ENCODE measurements at regions not wholly inside any gene's neighbourhood (a gene's known extent, or its start where the extent isn't known, plus 50 kb on each side); places are given as distances from the start of the nearest gene placed in this dataset.

DNA sequence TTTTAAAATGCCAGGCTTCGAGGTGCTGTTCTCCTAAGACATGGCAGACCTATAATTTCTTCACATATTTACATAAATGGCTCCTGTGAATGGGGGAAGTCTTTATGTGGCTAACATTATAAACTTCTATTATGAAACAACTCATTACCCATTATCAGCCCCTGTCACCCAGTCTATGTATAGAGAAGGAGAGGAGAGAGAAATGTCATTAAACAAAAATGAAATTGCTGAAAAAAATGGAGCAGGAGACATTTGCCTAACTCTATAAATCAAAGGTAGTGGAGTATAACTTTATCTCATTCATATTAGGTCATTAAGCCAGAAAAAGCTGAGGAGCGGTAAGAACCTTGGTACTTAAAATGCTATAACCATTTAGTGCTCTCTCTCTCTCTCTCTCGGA is 71.9 kb upstream of the KRR1 start:
- no peaks in the 10 kb centered on the region for H3K9me3 ChIP-seq (ENCODE audit: control insufficient read depth in 1 of 2, low read length in 2 of 2)
- no peak overlapping the region for H3K9ac ChIP-seq (ENCODE audit: low read depth in 1 of 2, low read length in 2 of 2)
- H3K27me3 ChIP-seq (ENCODE audit: control insufficient read depth in 1 of 2, insufficient read depth in 2 of 2, low read length in 2 of 2): no peaks in the 10 kb centered on the region
- no peak overlapping the region for H3K4me3 ChIP-seq (ENCODE audit: low read depth in 1 of 2, low read length in 2 of 2)
- no peaks in the 10 kb centered on the region for H3K4me1 ChIP-seq (ENCODE audit: control insufficient read depth in 1 of 2, insufficient read depth in 2 of 2, low read length in 2 of 2)
- H3K36me3 ChIP-seq (ENCODE audit: control insufficient read depth in 1 of 2, insufficient read depth in 2 of 2, low read length in 2 of 2): no peaks in the 10 kb centered on the region
- H3K27ac ChIP-seq (ENCODE audit: low read depth, low read length): no peak overlapping the region

GRCh38 chr12:75581515-75581914 is 70.1 kb upstream of the KRR1 start:
- H3K9ac ChIP-seq (ENCODE audit: low read depth in 1 of 2, low read length in 2 of 2): no peak overlapping the region
- H3K27ac ChIP-seq (ENCODE audit: low read depth, low read length): no peak overlapping the region
- no peaks in the 10 kb centered on the region for H3K9me3 ChIP-seq (ENCODE audit: control insufficient read depth in 1 of 2, low read length in 2 of 2)
- no peaks in the 10 kb centered on the region for H3K27me3 ChIP-seq (ENCODE audit: control insufficient read depth in 1 of 2, insufficient read depth in 2 of 2, low read length in 2 of 2)
- no peak overlapping the region for H3K4me3 ChIP-seq (ENCODE audit: low read depth in 1 of 2, low read length in 2 of 2)
- H3K4me1 ChIP-seq (ENCODE audit: control insufficient read depth in 1 of 2, insufficient read depth in 2 of 2, low read length in 2 of 2): no peaks in the 10 kb centered on the region
- H3K36me3 ChIP-seq (ENCODE audit: control insufficient read depth in 1 of 2, insufficient read depth in 2 of 2, low read length in 2 of 2): no peaks in the 10 kb centered on the region

- Histone ChIP-seq H3K4me1 (ENCODE audit: control insufficient read depth in 1 of 2, insufficient read depth in 2 of 2, low read length in 2 of 2) (no peaks in the 10 kb centered on the region), H3K9ac (ENCODE audit: low read depth in 1 of 2, low read length in 2 of 2) (no peak overlapping the region), H3K9me3 (ENCODE audit: control insufficient read depth in 1 of 2, low read length in 2 of 2) (no peaks in the 10 kb centered on the region), H3K36me3 (ENCODE audit: control insufficient read depth in 1 of 2, insufficient read depth in 2 of 2, low read length in 2 of 2) (no peaks in the 10 kb centered on the region), H3K27ac (ENCODE audit: low read depth, low read length) (no peak overlapping the region), H3K4me3 (ENCODE audit: low read depth in 1 of 2, low read length in 2 of 2) (no peak overlapping the region), H3K27me3 (ENCODE audit: control insufficient read depth in 1 of 2, insufficient read depth in 2 of 2, low read length in 2 of 2) (no peaks in the 10 kb centered on the region)
These were observed 68.1 kb upstream of the KRR1 start for GRCh38 chr12:75579552-75579951.

DNA sequence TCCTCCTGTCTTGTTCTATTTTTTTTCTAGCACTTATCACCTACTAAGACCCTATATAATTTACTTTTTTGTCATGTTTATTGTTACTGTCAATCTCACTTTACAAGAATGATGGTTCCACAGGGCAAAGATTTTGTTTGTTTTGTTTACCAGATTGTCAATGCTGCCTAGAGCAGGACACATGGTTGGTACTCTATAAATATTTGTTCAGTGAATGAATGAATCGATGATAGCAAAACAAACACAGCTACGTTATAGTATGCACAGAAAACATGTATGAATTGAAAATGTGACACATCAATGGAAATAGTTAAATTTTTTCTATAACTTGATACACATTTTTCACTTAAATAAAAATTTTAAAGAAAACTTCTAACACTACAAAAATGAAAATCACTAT is 67.1 kb upstream of the KRR1 start:
- H3K36me3 ChIP-seq (ENCODE audit: control insufficient read depth in 1 of 2, insufficient read depth in 2 of 2, low read length in 2 of 2): no peaks in the 10 kb centered on the region
- no peak overlapping the region for H3K4me3 ChIP-seq (ENCODE audit: low read depth in 1 of 2, low read length in 2 of 2)
- no peaks in the 10 kb centered on the region for H3K9me3 ChIP-seq (ENCODE audit: control insufficient read depth in 1 of 2, low read length in 2 of 2)
- no peak overlapping the region for H3K9ac ChIP-seq (ENCODE audit: low read depth in 1 of 2, low read length in 2 of 2)
- no peaks in the 10 kb centered on the region for H3K27me3 ChIP-seq (ENCODE audit: control insufficient read depth in 1 of 2, insufficient read depth in 2 of 2, low read length in 2 of 2)
- H3K27ac ChIP-seq (ENCODE audit: low read depth, low read length): no peak overlapping the region
- H3K4me1 ChIP-seq (ENCODE audit: control insufficient read depth in 1 of 2, insufficient read depth in 2 of 2, low read length in 2 of 2): no peaks in the 10 kb centered on the region

GRCh38 chr12:75577812-75578211 is 66.4 kb upstream of the KRR1 start:
- Histone ChIP-seq H3K27ac (ENCODE audit: low read depth, low read length) (no peak overlapping the region), H3K9ac (ENCODE audit: low read depth in 1 of 2, low read length in 2 of 2) (no peak overlapping the region), H3K36me3 (ENCODE audit: control insufficient read depth in 1 of 2, insufficient read depth in 2 of 2, low read length in 2 of 2) (no peaks in the 10 kb centered on the region), H3K4me3 (ENCODE audit: low read depth in 1 of 2, low read length in 2 of 2) (no peak overlapping the region), H3K4me1 (ENCODE audit: control insufficient read depth in 1 of 2, insufficient read depth in 2 of 2, low read length in 2 of 2) (no peaks in the 10 kb centered on the region), H3K27me3 (ENCODE audit: control insufficient read depth in 1 of 2, insufficient read depth in 2 of 2, low read length in 2 of 2) (no peaks in the 10 kb centered on the region), H3K9me3 (ENCODE audit: control insufficient read depth in 1 of 2, low read length in 2 of 2) (no peaks in the 10 kb centered on the region)

DNA sequence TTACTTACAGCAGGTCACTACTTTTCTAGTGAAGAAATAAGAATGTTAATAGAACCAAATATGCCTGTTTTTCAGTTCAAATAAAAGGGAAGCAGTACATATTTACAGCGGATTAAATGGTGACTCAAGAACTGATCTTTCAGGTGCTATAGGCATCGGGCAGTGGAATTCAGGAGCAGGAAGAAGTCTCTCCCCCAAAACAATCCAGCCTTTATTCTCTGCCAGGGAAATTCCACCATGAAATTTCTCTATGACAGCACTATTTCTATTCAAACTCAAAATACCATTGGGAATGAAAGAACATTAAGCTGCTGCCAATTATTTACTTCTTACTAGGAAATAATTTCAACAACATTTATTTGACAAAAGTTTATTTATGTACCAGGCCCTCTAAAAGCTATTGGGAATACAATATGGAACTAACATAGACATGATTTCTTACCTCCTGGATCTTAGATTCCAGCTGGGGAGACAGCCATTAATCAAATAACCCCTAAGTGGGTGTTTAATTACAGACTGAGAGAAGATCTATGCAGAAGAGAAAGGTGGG is 60.3 kb upstream of the KRR1 start:
- Histone ChIP-seq H3K9me3 (ENCODE audit: control insufficient read depth in 1 of 2, low read length in 2 of 2) (no peaks in the 10 kb centered on the region), H3K4me3 (ENCODE audit: low read depth in 1 of 2, low read length in 2 of 2) (no peak overlapping the region), H3K27ac (ENCODE audit: low read depth, low read length) (no peak overlapping the region), H3K4me1 (ENCODE audit: control insufficient read depth in 1 of 2, insufficient read depth in 2 of 2, low read length in 2 of 2) (no peaks in the 10 kb centered on the region), H3K27me3 (ENCODE audit: control insufficient read depth in 1 of 2, insufficient read depth in 2 of 2, low read length in 2 of 2) (no peaks in the 10 kb centered on the region), H3K9ac (ENCODE audit: low read depth in 1 of 2, low read length in 2 of 2) (no peak overlapping the region), H3K36me3 (ENCODE audit: control insufficient read depth in 1 of 2, insufficient read depth in 2 of 2, low read length in 2 of 2) (no peaks in the 10 kb centered on the region)

DNA sequence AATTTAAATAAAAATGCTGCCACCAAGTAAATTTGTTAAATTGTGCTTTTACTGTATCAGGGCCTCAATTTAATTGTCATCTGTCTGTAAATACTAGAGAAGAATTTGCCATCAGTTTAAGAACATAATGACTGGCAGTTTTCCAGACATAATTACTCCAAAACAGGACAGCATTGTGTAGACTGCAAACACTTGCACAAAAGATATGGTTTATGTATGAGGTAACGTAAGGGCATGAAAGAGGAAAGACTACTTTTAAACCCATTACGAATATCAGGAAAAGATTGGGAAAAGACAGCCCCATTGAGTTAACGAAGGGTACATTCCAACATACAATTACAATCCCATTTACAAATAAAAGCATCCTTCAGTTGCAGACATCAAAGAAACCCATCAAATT is 59.8 kb upstream of the KRR1 start:
- Histone ChIP-seq H3K9me3 (ENCODE audit: control insufficient read depth in 1 of 2, low read length in 2 of 2) (no peaks in the 10 kb centered on the region), H3K9ac (ENCODE audit: low read depth in 1 of 2, low read length in 2 of 2) (no peak overlapping the region), H3K4me1 (ENCODE audit: control insufficient read depth in 1 of 2, insufficient read depth in 2 of 2, low read length in 2 of 2) (no peaks in the 10 kb centered on the region), H3K27me3 (ENCODE audit: control insufficient read depth in 1 of 2, insufficient read depth in 2 of 2, low read length in 2 of 2) (no peaks in the 10 kb centered on the region), H3K4me3 (ENCODE audit: low read depth in 1 of 2, low read length in 2 of 2) (no peak overlapping the region), H3K36me3 (ENCODE audit: control insufficient read depth in 1 of 2, insufficient read depth in 2 of 2, low read length in 2 of 2) (no peaks in the 10 kb centered on the region), H3K27ac (ENCODE audit: low read depth, low read length) (no peak overlapping the region)

GRCh38 chr12:75568801-75569200 is 57.4 kb upstream of the KRR1 start:
- Histone ChIP-seq H3K27ac (ENCODE audit: low read depth, low read length) (no peak overlapping the region), H3K9ac (ENCODE audit: low read depth in 1 of 2, low read length in 2 of 2) (no peak overlapping the region), H3K9me3 (ENCODE audit: control insufficient read depth in 1 of 2, low read length in 2 of 2) (no peaks in the 10 kb centered on the region), H3K4me3 (ENCODE audit: low read depth in 1 of 2, low read length in 2 of 2) (no peak overlapping the region), H3K36me3 (ENCODE audit: control insufficient read depth in 1 of 2, insufficient read depth in 2 of 2, low read length in 2 of 2) (no peaks in the 10 kb centered on the region), H3K27me3 (ENCODE audit: control insufficient read depth in 1 of 2, insufficient read depth in 2 of 2, low read length in 2 of 2) (no peaks in the 10 kb centered on the region), H3K4me1 (ENCODE audit: control insufficient read depth in 1 of 2, insufficient read depth in 2 of 2, low read length in 2 of 2) (no peaks in the 10 kb centered on the region)

GRCh38 chr12:75568393-75568792 is 57.0 kb upstream of the KRR1 start:
- H3K4me3 ChIP-seq (ENCODE audit: low read depth in 1 of 2, low read length in 2 of 2): no peak overlapping the region
- no peaks in the 10 kb centered on the region for H3K27me3 ChIP-seq (ENCODE audit: control insufficient read depth in 1 of 2, insufficient read depth in 2 of 2, low read length in 2 of 2)
- H3K9ac ChIP-seq (ENCODE audit: low read depth in 1 of 2, low read length in 2 of 2): no peak overlapping the region
- H3K27ac ChIP-seq (ENCODE audit: low read depth, low read length): no peak overlapping the region
- no peaks in the 10 kb centered on the region for H3K9me3 ChIP-seq (ENCODE audit: control insufficient read depth in 1 of 2, low read length in 2 of 2)
- H3K36me3 ChIP-seq (ENCODE audit: control insufficient read depth in 1 of 2, insufficient read depth in 2 of 2, low read length in 2 of 2): no peaks in the 10 kb centered on the region
- H3K4me1 ChIP-seq (ENCODE audit: control insufficient read depth in 1 of 2, insufficient read depth in 2 of 2, low read length in 2 of 2): no peaks in the 10 kb centered on the region

- Histone ChIP-seq H3K4me3 (ENCODE audit: low read depth in 1 of 2, low read length in 2 of 2) (no peak overlapping the region), H3K27me3 (ENCODE audit: control insufficient read depth in 1 of 2, insufficient read depth in 2 of 2, low read length in 2 of 2) (no peaks in the 10 kb centered on the region), H3K4me1 (ENCODE audit: control insufficient read depth in 1 of 2, insufficient read depth in 2 of 2, low read length in 2 of 2) (no peaks in the 10 kb centered on the region), H3K27ac (ENCODE audit: low read depth, low read length) (no peak overlapping the region), H3K9ac (ENCODE audit: low read depth in 1 of 2, low read length in 2 of 2) (no peak overlapping the region), H3K9me3 (ENCODE audit: control insufficient read depth in 1 of 2, low read length in 2 of 2) (no peaks in the 10 kb centered on the region), H3K36me3 (ENCODE audit: control insufficient read depth in 1 of 2, insufficient read depth in 2 of 2, low read length in 2 of 2) (no peaks in the 10 kb centered on the region)
These were observed 54.4 kb upstream of the KRR1 start for GRCh38 chr12:75565795-75566194.

DNA sequence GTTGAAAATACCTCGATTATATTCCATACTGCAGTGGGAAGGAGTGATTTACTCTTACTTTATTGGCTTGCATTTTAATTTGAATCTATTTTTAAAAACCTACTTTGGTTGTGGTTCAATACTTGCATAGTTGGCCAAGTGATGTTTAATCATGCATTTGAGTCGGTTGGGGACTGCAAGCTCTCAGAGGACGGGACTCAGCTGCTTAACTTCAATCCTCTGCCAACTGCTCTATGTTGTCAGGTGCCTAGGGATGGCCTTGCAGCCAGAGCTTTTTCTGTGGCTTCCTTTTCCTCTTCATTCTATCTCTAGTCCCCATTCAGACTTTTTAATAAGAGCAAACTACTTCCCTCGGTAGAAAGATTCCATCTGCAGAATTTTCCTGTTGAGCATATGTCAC is 53.4 kb upstream of the KRR1 start:
- no peaks in the 10 kb centered on the region for H3K27me3 ChIP-seq (ENCODE audit: control insufficient read depth in 1 of 2, insufficient read depth in 2 of 2, low read length in 2 of 2)
- no peak overlapping the region for H3K27ac ChIP-seq (ENCODE audit: low read depth, low read length)

More for the DNA sequence above, 53.4 kb upstream of the KRR1 start:
- H3K4me3 ChIP-seq (ENCODE audit: low read depth in 1 of 2, low read length in 2 of 2): no peak overlapping the region
- no peaks in the 10 kb centered on the region for H3K9me3 ChIP-seq (ENCODE audit: control insufficient read depth in 1 of 2, low read length in 2 of 2)
- H3K36me3 ChIP-seq (ENCODE audit: control insufficient read depth in 1 of 2, insufficient read depth in 2 of 2, low read length in 2 of 2): no peaks in the 10 kb centered on the region
- H3K9ac ChIP-seq (ENCODE audit: low read depth in 1 of 2, low read length in 2 of 2): no peak overlapping the region
- H3K4me1 ChIP-seq (ENCODE audit: control insufficient read depth in 1 of 2, insufficient read depth in 2 of 2, low read length in 2 of 2): no peaks in the 10 kb centered on the region
